ENCODE measurements at regions not wholly inside any gene's neighbourhood (a gene's known extent, or its start where the extent isn't known, plus 50 kb on each side); places are given as distances from the start of the nearest gene placed in this dataset.

DNA sequence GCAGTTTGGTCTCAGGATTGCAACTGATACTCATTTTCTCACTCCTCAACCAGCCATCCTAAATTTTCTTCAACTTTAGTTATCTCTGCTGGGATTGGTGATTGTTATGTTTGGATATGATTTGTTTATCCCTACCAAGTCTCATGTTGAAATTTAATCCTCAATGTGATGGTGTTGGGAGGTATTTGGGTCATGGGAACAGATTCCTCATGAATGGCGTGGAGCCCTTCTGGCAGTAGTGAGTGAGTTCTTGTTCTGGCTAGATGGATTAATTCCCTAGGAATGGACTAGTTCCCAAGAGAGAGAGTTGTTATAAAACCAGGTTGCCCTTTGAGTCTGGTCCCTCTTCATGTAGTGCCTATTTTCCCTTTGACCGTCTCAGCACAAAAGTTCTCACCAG lies 399.9 kb downstream of the SQOR start:
- no peak for ATAC-seq
- H3K4me2 ChIP-seq: no peak overlapping the region
- CTCF ChIA-PET: no interaction called here
- H3K27ac ChIP-seq: no peak overlapping the region
- WGBS (ENCODE audit: missing lambda C conversion rate): 15% methylated on average over 2 of the region's 2 CpGs
- POLR2A ChIA-PET: no interaction called here
- no peak for FAIRE-seq
- H3K4me3 ChIP-seq: no peak overlapping the region
- DNase-seq (ENCODE audit: low read depth in 1 of 2, low spot score in 1 of 2): no peak
- no peak for TF ChIP-seq HOXB5 (CRISPR knock-in tag; IDR thresholded peaks at IDR 0.05)
- H3K4me1 ChIP-seq: no peaks in the 10 kb centered on the region
- H3K9me3 ChIP-seq: no peaks in the 10 kb centered on the region

- ChIA-PET POLR2A (no interaction called here), CTCF (interaction anchor here (0.6 to 1.0 kb wide), 2 partner anchors 219 to 334 kb away, joined by 3 to 4 read pairs; no protein-coding TSS in a partner anchor)
- Histone ChIP-seq H3K4me3 (no peak overlapping the region), H3K4me2 (no peak overlapping the region), H3K9me3 (no peaks in the 10 kb centered on the region), H3K27ac (no peak overlapping the region), H3K4me1 (no peaks in the 10 kb centered on the region)
- TF ChIP-seq FOSL2 (IDR thresholded peaks at IDR 0.05): no peak
- no peak for TF ChIP-seq FOSL2 (CRISPR knock-in tag; IDR thresholded peaks at IDR 0.05)
- no peak for TF ChIP-seq CHD2 (IDR thresholded peaks at IDR 0.05; ENCODE audit: low read length, partially characterized antibody)
- TF ChIP-seq RCOR1 (IDR thresholded peaks at IDR 0.05; ENCODE audit: low read depth, low read length): no peak
- TF ChIP-seq KDM1A (IDR thresholded peaks at IDR 0.05; ENCODE audit: low read depth): no peak
- TF ChIP-seq CBX2 (IDR thresholded peaks at IDR 0.05; ENCODE audit: borderline replicate concordance, low read depth): no peak
- no peak for TF ChIP-seq PBX3 (IDR thresholded peaks at IDR 0.05)
- TF ChIP-seq MYC (IDR thresholded peaks at IDR 0.05; ENCODE audit: borderline replicate concordance, low read length): no peak
- 8% methylated on average over 4 of the region's 4 CpGs for WGBS (ENCODE audit: missing lambda C conversion rate)
- FAIRE-seq (no peak), DNase-seq (ENCODE audit: low read depth in 1 of 2, low spot score in 1 of 2) (no peak), ATAC-seq (no peak)
Observed at GRCh38 chr15:46039703-46040102, 404.9 kb downstream of the SQOR start.

DNA sequence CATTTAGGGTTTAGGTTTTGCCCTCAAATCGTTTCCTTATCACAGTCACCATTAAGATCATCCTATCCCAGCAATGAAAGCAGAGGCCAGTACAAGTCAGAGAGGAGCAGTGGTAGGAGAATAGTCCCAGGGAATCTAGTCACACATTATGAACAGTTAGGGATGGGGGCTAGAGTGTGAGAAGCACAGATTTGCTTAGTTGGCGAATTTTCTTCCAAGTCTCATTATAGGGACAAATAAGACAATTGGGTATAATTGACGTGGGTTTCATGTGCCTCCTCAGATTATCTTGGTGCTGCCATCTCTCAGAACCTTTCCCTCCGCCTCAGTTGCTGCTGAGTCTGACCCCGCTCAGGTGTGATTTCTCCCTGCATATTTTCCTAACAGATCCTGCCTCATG lies 407.1 kb downstream of the SQOR start:
- no peaks in the 10 kb centered on the region for H3K9me3 ChIP-seq
- ChIA-PET CTCF (no interaction called here), POLR2A (no interaction called here)
- no peak overlapping the region for H3K4me3 ChIP-seq
- DNase-seq (ENCODE audit: low read depth in 1 of 2, low spot score in 1 of 2): no peak
- no peak for ATAC-seq
- H3K27ac ChIP-seq: no peak overlapping the region
- TF ChIP-seq EHF (CRISPR knock-in tag; IDR thresholded peaks at IDR 0.05): no peak
- TF ChIP-seq NFE2L2 (conservative IDR thresholded peaks at IDR 0.05; ENCODE audit: low read length): no peak
- no peak for TF ChIP-seq FOSL2 (IDR thresholded peaks at IDR 0.05)
- no peak for TF ChIP-seq FOSL2 (CRISPR knock-in tag; IDR thresholded peaks at IDR 0.05)
- peak; percentile 38 for TF ChIP-seq MAFK (IDR thresholded peaks at IDR 0.05; ENCODE audit: partially characterized antibody)
- no peak for TF ChIP-seq ZSCAN20 (CRISPR knock-in tag; IDR thresholded peaks at IDR 0.05)
- no peaks in the 10 kb centered on the region for H3K4me1 ChIP-seq
- FAIRE-seq: no peak
- WGBS (ENCODE audit: missing lambda C conversion rate): 1% methylated on average over 5 of the region's 5 CpGs
- no peak overlapping the region for H3K4me2 ChIP-seq

GRCh38 chr15:46059921-46060594 lies 425.2 kb downstream of the SQOR start:
- DNase-seq (ENCODE audit: low read depth in 1 of 2, low spot score in 1 of 2) (no peak), ATAC-seq (no peak), FAIRE-seq (no peak)
- H3K4me3 ChIP-seq: no peak overlapping the region
- no peaks in the 10 kb centered on the region for H3K9me3 ChIP-seq
- POLR2A ChIA-PET: no interaction called here
- no peak overlapping the region for H3K4me2 ChIP-seq
- TF ChIP-seq KDM5A (IDR thresholded peaks at IDR 0.05) (no peak), EHMT2 (IDR thresholded peaks at IDR 0.05; ENCODE audit: low read depth) (no peak), HEYL (CRISPR knock-in tag; IDR thresholded peaks at IDR 0.05) (no peak), POLR2AphosphoS2 (conservative IDR thresholded peaks at IDR 0.05; ENCODE audit: low read length) (no peak), JUNB (IDR thresholded peaks at IDR 0.05) (no peak)
- CTCF ChIA-PET: interaction anchor here (0.5 kb wide), 1 partner anchor 218 kb away, joined by 3 read pairs; no protein-coding TSS in a partner anchor
- WGBS (ENCODE audit: missing lambda C conversion rate): 17% methylated on average over 3 of the region's 3 CpGs
- H3K4me1 ChIP-seq: no peaks in the 10 kb centered on the region
- no peak overlapping the region for H3K27ac ChIP-seq

DNA sequence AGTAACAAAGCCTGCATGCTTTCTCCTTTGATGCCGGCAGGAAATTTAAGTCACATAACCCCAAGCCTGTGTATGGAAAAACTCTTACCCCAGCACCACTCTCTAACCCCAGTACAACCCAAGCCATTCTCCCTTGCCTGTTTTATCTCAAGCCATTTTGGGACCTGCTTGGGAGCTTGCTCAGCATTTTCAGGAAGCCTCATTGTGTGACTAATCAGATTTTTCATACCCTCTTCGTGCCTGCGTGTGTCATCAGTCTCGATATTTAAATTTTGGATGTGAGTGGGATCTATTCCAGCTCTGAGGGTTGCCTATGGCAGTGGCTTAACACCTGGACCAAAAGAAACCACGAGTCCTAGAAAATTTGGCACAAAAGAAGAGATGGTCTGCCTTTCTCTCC lies 426.2 kb downstream of the SQOR start:
- H3K4me2 ChIP-seq: no peak overlapping the region
- no peaks in the 10 kb centered on the region for H3K9me3 ChIP-seq
- no peak for FAIRE-seq
- CTCF ChIA-PET: no interaction called here
- 24% methylated on average over 5 of the region's 5 CpGs for WGBS (ENCODE audit: missing lambda C conversion rate)
- no peak for DNase-seq (ENCODE audit: low read depth in 1 of 2, low spot score in 1 of 2)
- H3K4me3 ChIP-seq: no peak overlapping the region
- POLR2A ChIA-PET: no interaction called here
- ATAC-seq: no peak
- H3K27ac ChIP-seq: no peak overlapping the region
- H3K4me1 ChIP-seq: no peaks in the 10 kb centered on the region
- TF ChIP-seq HDAC2 (IDR thresholded peaks at IDR 0.05) (no peak), EHMT2 (IDR thresholded peaks at IDR 0.05; ENCODE audit: low read depth) (no peak), HOXB13 (CRISPR knock-in tag; IDR thresholded peaks at IDR 0.05; ENCODE audit: low read depth) (no peak), RFX5 (IDR thresholded peaks at IDR 0.05) (no peak), NR3C1 (IDR thresholded peaks at IDR 0.05) (no peak), POLR2A (IDR thresholded peaks at IDR 0.05; ENCODE audit: low read length) (no peak), HOXB5 (CRISPR knock-in tag; IDR thresholded peaks at IDR 0.05) (no peak), EHF (CRISPR knock-in tag; IDR thresholded peaks at IDR 0.05) (no peak), SREBF2 (IDR thresholded peaks at IDR 0.05) (no peak), JUNB (IDR thresholded peaks at IDR 0.05) (no peak), RAD21 (conservative IDR thresholded peaks at IDR 0.05 in 1 of 2, IDR thresholded peaks at IDR 0.05 in 1 of 2) (no peak), ATOH8 (CRISPR knock-in tag; IDR thresholded peaks at IDR 0.05; ENCODE audit: low read depth) (no peak), JUN (IDR thresholded peaks at IDR 0.05) (no peak), NFE2L2 (conservative IDR thresholded peaks at IDR 0.05; ENCODE audit: low read length) (no peak), EP300 (IDR thresholded peaks at IDR 0.05) (no peak), CEBPB (IDR thresholded peaks at IDR 0.05) (no peak), ZFP36 (IDR thresholded peaks at IDR 0.05; ENCODE audit: borderline replicate concordance, partially characterized antibody) (no peak)

All from A549 (cell line).